GM21529 (cell line): ENCODE measurements at regions not wholly inside any gene's neighbourhood (a gene's known extent, or its start where the extent isn't known, plus 50 kb on each side); places are given as distances from the start of the nearest gene placed in this dataset.
"Not testable (repeated sequence)": the region's sequence is repeated elsewhere in the genome, so short reads cannot be mapped to it uniquely, and the experiment has no call there.

ENCODE experiments used
- ATAC-seq: cut with Tn5 transposase; IDR thresholded peaks from one replicate; pipeline ENCODE4 v1.9.1; 2021; ENCODE audit not compliant: unreplicated experiment

DNA sequence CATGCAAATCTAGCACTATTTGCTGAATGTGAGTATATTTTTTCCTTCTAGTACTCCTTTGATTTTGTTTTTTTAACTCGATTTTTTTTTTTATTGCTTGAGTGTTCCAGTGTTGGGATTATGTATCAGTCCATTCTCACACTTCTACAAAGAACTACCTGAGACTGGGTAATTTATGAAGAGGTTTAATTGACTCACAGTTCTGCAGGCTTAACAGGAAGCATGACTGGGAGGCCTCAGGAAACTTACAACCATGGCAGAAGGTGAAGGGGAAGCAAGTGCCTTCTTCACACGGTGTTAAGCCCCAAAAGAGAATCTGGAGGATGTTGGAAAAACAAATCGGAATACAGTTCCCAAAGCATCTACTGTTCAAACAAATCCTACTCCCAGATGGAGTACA is 69.1 kb downstream of the ZNF518B start:
- ATAC-seq = not testable (repeated sequence)

DNA sequence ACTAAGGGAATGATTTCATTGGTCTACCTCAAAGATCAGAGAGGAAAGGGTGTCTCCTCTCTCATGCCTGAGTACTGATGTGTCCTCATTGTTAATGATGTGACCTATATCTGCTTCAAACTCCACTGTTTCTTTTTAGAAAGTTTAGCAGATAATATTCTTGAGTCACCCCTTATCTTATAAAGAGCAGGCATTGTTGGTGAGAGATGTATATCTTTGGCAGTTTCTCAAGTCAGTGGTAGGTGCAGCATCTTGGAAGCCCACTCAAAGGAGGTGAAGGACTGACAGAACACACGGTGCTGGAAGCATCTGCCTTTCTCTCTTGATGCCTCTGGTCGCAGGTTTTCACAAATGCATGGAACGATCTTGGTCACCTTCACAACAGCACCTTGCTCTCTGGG is 71.2 kb downstream of the ZNF518B start:
- ATAC-seq = no peak

DNA sequence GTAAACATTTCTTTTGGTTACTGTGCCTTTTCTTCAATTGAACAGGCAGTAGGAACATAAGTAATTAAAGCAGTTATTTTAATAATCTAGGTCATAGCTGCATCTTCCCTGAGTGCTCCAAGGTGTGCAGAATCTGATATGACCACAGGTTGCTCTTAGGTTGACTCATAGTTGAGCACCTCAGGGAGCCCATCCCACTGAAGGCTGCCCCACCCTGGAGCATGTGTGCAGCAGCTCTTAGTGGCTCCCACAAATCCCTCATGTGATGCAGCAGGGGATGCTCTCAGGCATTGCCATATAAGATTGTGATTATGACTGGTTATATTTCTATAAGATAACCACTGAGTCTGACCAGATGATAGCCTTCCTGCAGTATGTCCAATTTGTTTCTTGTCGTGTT is 72.3 kb downstream of the ZNF518B start:
- no peak for ATAC-seq

DNA sequence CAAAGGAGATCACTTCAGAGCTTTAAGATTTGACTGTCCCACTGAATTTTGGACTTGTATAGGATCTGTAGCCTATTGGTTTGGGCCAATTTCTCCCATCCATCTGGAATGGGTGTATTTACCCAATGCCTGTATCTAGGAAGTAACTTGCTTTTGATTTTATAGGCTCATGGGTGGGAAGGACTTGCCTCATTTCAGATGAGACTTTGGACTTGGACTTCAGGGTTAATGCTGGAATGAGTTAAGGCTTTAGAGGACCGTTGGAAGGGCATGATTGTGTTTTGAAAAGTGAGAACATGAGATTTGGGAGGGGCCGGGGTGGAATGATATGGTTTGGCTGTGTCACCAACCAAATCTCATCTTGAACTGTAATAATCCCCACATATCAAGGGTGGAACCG is 73.8 kb downstream of the ZNF518B start:
- no peak for ATAC-seq

DNA sequence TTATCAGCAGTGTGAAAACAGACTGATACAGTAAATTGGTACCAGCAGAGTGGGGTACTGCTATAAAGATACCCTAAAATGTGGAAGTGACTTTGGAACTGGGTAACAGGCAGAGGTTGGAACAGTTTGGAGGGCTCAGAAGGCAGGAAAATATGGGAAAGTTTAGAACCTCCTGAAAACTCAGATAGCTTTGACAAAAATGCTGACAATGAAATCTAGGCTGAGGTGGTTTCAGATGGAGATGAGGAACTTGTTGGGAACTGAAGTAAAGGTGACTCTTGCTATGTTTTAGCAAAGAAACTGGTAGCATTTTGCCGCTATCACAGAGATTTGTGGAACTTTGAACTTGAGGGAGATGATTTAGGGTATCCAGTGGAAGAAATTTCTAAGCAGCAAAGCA is 75.1 kb downstream of the ZNF518B start:
- ATAC-seq = not testable (repeated sequence)

DNA sequence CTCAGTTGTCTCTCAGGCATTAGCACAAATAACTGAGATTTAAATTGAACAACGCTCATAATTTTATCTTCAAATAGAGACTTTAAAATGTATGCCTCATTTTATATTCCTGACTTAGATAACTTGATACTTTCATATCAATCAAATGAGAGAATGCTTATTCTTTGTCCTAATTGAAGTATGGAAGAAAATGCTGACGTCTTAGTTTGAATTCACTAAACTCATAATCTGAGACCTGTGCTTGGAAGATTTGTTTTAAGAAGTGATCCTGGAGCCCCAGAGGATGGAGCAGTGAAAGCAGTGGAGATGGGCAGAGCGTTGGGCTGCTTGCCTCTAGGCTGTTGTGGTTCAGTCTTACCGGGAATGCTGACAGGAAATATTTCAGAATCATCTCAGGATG is 76.1 kb downstream of the ZNF518B start:
- no peak for ATAC-seq

DNA sequence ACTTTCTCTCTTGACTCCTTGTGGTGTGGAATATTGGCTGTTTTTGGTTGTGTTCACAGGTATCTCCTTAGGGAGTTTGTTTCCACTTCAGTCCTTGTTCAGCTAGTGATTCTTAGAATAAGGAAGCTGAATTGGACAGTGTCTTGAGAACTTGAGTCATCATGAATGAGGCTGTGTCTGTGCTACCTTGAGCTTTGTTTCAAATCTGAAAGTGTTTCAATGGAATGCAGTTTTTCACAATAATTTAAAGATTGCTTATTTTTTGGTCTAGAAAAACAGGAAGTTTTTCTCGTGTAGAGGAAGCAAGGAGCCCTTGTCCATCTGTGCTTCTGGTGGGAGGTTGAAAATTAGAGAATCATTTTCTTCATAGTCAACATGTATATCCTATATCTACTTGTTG is 76.5 kb downstream of the ZNF518B start:
- no peak for ATAC-seq

DNA sequence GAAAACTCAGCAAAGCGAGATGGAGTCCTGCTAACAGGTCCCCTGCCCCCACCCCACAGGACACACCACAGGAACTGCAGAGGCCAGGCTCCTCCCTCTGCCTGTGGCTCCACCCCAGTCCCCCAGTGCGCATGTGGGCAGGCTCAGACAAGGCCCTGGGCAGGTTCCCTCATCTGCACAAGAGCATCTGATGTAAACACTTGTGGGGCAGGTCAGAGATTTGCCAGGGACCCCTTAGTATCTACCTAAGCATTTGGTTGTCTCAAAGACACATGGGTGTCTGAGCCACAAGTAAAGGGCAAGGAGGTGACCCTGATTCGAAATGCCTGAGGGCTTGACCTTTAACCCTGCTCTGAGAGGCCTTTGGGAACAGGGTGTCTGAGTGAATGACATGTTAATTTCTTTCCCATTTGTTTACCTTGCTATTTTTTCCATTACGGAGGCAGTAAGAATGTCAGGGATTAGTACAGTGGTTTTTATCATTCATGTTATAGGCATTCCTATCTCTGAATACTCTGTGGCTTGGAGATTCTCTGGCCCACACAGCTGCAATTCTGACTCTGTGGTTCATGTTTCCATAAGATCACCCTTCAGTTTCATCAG is 85.3 kb downstream of the ZNF518B start:
- ATAC-seq = no peak

DNA sequence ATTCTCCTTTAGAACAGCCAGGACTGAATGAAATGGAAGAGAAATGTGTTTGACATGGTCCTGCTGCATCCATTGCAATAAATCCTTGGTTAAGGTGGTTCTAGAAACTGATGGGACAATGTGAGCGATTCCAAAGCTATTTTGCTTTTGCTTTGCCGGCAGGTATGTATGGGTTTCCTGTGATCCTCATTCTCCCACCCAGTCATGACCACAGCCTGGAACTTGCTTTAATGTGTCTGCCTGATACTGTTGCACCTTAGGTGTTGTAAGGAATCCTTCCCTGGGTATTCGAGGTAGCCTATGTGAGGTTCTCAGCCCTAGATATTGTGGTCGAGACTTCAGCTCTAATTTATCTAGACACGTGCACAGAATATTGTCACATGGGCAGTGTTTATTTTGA is 86.1 kb downstream of the ZNF518B start:
- ATAC-seq = no peak

DNA sequence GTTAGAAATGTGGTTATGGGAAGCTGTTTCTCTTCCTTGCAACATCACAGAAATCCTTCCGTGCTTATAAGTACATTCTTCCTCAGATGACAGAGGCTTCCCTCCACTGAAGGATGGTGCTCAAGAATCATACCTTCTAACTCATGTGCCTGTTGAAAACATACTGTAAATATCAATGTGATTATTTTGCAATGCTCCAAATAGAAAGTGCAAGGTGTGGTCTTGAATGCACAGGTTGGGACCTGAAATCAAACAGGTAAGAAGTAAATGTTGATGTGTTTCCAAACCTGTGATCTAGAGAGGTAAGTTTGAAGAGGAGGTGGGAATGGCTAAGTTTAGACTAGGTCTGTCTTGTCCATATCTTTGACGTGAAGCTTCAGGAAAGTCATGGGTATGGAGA is 87.7 kb downstream of the ZNF518B start:
- no peak for ATAC-seq

DNA sequence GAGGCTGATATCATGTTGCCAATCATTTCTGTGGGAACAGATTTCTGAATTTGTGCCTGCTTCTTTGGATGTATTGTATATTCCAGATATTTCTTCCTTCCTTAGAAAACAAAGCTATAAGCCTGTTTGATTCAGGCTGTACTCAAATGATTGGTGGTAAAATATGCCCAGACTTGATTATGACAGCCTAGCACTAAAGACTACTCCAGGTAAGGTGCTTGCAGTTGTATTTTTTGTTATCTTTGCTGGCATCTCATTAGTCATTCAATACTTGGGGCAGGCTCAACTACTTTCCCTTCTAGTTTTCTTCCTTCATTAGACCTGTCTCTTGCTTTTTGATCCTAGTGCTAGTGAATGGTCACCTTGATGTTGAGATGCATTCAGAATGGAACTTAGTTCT is 90.6 kb downstream of the ZNF518B start:
- ATAC-seq = no peak

DNA sequence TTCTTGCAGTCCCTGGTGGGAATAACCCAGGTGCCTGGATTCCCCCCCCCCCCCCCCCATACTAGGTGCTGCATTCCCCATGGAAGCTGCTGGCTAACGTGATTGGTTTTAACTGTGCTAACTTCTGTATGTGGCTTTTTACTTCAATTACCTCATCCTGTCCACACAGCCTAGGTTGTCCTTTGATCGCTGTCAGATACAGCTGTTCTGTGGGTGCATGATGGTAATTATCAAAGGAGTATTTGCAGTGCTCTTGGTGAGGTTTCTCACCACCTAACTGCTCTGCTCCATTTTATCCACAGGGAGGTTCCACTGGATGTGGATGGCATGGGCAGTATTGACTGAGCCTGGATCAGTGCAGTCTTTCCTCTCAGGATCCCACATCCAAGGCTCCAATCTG is 93.0 kb downstream of the ZNF518B start:
- no peak for ATAC-seq

DNA sequence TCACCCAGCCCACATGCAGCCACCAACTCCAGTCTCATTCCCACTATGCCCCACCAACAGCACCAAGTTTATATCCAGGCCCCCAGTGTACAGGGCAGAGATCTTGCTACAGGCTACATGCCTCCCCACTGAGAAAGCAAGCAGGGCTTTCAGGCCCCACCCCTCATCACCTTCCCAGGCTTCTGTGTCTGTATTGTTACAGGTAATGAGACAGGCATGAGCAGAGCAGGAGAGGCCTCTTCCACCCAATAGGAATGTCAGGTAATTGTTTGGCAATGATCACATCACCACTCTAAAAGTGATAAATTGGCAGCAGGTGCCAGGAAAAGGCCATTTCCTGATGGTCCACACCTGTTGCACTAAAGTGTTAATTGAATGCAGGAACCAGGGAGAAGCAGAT is 102.5 kb downstream of the ZNF518B start:
- no peak for ATAC-seq

DNA sequence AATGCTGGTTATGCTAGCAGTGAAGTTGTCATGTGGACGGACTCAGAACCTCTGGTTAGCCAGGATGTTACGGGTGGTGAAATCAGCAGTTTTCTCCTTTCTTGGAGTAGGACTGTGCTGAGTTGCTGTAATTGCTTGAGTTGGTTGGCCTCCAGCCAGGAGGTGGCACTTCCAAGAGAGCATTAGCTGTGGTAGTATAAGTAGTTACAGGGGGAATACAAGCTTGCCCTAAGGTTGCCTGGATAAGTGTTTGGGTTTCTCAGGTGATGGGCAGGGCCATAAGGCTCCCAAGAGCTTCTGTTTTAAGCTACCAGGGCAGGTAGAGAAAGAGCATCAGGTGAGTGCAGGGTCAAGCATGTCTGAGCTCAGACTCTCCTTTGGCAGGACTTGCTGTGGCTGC is 103.0 kb downstream of the ZNF518B start:
- no peak for ATAC-seq

DNA sequence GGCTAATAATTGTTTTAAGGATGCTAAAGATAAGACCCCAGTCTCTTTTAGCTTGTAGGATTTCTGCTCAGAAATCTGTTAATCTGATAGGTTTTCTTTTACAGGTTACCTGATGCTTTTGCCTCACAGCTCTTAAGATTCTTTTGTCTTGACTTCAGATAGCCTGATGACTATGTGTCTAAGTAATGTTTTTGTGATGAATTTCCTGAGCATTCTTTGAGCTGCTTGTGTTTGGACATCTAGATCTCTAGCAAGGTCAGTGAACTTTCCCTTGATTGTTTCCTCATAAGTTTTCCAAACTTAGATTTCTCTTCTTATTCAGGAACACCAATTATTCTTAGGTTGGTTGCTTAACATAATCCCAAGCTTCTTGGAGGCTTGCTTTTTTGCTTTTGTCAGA is 104.1 kb downstream of the ZNF518B start:
- no peak for ATAC-seq

DNA sequence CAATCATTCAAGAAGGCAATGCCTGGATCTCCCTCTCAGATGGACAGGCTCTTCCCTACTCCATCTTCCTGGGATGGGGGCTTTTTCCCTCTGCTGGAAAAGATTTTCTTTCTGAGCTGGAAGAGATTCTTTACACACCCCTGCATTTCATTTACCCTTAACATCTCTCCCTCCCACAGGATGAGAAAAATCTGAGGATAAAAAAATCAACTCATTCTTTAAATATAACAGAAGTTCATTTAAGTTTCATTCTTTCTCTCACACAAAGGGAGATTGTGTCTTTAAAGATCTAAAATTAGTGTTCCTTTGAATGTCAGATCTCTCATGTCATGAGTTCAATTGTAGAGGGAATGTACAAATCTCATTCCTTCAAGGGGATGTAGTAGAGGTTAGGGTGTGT is 109.0 kb downstream of the ZNF518B start:
- ATAC-seq = no peak

DNA sequence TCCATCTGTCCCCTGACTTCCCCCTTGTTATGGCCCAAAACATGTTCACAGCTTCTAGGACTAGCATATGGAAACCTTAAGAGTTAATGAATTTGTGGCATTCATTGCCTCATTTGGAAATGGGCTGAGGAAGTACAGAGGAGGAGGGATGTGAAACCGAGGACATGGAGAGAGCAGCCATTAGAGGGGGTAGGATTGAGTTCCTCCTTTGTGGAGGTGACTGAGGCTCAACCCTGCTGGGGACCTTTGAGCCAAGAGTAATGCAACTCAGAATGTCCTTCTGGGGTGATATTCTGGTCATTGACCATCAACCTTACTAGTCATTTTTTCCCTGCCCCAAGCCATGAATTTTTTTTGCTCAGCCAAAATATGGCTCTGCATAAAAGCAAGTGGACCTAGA is 109.4 kb downstream of the ZNF518B start:
- no peak for ATAC-seq

DNA sequence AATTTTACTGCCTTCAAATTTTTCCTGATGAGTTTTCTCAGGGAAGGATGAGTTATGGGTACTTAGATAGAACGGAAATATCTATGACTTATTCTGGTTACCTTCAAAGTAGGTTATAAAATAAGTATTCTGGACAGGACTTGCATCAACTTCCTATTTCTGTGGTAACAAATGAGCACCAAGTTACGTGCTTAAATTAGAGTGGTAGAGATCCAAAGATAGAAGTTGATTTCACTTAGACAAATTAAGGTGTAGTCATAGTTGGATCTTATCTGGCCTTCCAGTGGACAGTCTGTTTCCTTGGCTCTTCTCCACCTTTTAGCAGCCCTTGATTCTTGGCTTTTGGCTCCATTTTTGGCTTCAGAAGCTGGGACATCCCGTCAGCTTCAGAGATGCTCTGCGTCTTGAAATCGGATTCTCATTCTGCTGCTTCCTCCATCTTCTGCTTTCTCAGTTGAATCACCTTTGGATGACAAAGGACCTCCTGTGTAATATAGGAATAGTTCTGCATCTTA is 109.9 kb downstream of the ZNF518B start:
- ATAC-seq = no peak

DNA sequence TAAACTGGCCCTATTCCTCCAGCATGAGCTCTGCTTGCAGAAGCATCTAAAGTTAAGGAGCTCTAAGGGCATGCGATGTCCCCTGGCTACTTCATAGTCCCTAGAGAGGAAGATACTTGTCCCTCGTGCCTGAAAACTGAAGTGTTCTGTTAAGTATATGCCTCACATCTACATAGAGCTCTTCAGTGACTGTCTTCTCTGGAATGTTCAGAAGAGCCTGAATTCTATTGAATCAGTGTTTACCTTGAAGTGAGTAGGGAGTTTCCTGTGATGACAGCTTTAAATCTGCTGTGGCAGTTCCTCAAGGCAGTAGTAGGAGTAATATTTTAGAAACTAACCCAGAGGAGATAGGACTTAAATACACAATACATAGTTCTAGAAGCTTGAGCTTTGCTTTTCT is 111.2 kb downstream of the ZNF518B start:
- no peak for ATAC-seq

DNA sequence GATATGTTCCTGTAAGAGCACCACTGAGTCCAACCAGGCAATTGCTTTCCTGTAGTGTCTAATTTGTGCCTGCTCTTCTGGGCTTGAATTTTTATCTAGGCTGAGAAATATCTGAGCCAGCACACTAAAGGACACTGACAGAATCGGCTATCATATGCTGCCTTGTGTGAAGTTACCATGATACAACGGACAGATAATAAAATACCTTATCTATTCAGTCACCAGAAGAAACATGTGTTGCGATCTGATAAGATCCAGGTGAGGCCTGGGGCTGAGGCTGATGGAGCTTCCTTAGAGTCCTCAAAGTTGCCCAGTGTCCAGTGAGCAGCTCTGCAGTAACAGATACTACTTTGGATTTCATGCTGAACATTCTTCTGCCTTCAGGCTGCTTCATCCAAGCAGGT is 111.8 kb downstream of the ZNF518B start:
- ATAC-seq = no peak

DNA sequence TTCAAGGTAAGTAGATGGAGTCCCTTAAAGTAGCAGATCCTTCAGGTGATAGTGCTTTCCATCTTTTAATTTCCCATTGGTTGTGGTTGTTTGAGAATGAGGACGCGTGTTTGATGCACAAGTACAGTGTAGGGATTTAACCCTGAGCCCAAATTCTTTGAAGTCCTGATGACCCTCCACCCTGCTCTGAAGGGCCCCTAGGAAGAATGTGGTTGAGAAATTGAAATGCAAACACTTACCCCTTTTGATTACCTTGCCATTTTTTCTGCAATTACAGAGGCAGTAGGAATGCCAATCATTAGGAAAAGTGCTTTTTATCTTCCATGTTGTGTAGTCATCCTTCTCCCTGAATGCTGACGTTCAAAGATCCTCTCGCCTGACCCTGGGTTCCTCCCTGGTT is 112.4 kb downstream of the ZNF518B start:
- no peak for ATAC-seq

DNA sequence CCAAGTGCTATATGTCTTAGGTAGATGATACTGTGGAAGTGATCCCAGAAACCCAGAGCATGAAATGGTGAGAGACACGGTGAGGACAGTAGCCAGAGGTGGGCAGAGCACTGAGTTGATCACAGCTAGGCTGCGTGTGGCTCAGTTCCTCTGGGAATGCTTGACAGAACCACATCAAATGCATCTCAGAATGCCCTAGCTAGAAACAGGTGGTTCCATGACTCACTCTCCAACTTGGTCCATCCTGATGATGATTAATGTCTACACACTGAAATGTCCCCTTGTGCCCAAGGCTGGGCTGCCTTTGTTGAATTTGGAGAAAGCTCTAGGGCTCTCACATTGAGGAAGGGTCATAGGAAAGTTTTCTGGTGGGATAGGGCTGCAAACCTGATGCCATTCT is 113.6 kb downstream of the ZNF518B start:
- no peak for ATAC-seq

DNA sequence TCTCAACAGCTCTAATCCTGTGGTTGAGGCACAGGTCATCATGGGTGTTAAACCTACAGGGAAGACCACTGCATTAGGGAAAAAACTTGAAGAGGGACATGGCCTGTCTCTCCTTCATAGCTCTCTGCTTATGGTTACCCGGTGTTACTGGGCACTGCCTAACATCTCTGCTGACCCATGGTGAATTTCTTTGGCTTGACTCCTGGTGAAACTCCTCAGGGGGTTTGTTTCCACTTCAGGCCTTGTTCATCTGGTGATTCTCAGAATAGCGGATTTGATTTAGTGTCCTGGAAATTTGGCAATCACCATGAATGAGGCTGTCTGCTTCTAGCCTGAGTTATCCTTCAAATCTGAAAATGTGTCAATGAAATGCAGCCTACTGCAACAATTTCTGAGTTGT is 114.4 kb downstream of the ZNF518B start:
- ATAC-seq = no peak

DNA sequence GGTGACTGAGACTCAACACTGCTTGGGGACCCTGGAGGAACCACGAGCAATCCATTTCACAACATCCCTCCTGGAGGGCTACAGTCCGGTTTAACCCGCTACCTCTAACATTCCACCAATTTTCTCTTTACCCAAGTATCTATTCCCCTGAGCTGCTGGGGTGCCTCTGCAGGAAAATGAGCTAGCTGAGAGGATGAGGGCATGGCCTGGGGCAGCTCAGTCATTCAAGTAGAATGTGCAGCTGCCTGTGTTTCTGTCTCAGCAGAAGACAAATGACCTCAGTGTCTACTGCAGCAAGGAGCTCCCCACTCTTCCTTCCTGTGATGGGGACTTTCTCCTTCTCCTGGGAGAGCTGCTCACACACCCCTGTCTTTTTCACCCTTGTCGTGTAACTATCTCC is 120.8 kb downstream of the ZNF518B start:
- ATAC-seq = no peak
